ENCODE measurements at regions not wholly inside any gene's neighbourhood (a gene's known extent, or its start where the extent isn't known, plus 50 kb on each side); places are given as distances from the start of the nearest gene placed in this dataset.

DNA sequence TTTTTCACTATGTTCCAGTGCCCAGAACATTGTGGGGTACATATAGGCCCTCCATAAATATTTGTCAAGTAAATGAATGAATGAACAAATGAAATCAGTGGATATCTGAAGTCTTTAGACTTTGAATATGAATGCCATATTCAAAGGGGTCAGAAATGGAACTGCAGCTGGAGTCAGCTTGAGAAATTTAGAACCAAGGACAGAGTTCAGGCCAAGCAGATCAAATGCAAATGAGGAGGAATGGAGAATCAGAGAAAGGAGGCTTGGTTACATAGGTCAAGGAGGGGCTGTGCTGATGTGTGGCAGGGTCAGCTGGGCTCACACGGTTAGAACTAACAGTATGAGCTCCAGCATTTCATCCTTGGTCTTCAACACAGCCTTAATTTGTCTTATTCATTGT is 104.0 kb upstream of the SEL1L start:
- H3K27ac Mint-ChIP-seq = no peak overlapping the region
- Histone ChIP-seq H3K27me3 (replicated peaks in 1 of 2; ENCODE audit: control insufficient read depth in 2 of 2, extremely low read depth in 1 of 2, insufficient read depth in 2 of 2, low read length in 1 of 2) (peaks cover 0 to 2% of the 10 kb centered on the region in 2 experiments), H3K4me1 (ENCODE audit: control insufficient read depth in 1 of 2, extremely low read depth in 1 of 2, insufficient read depth in 2 of 2, low read length in 2 of 2) (no peaks in the 10 kb centered on the region), H3K4me3 (ENCODE audit: control insufficient read depth in 1 of 2, extremely low read depth in 1 of 2, low read length in 1 of 2) (no peak overlapping the region), H3K36me3 (ENCODE audit: control insufficient read depth in 2 of 2, extremely low read depth in 1 of 2, insufficient read depth in 1 of 2, low read length in 1 of 2) (no peaks in the 10 kb centered on the region), H3K27ac (ENCODE audit: low read length) (no peak overlapping the region), H3K9me3 (no peaks in the 10 kb centered on the region)
- ChIA-PET CTCF (no interaction called here), POLR2A (no interaction called here)
- no peaks in the 10 kb centered on the region for H3K9me3 Mint-ChIP-seq
- no peak for ATAC-seq (replicated peaks in 1 of 4)
- H3K4me1 Mint-ChIP-seq = no peaks in the 10 kb centered on the region
- no peaks in the 10 kb centered on the region for H3K36me3 Mint-ChIP-seq
- WGBS (ENCODE audit: insufficient coverage) = no CpG with 5 or more reads among the region's 1 CpG
- H3K4me3 Mint-ChIP-seq = no peak overlapping the region
- peaks cover 0 to 2% of the 10 kb centered on the region in 2 donors for H3K27me3 Mint-ChIP-seq
- no peak for DNase-seq

GRCh38 chr14:81638656-81639280 is 105.1 kb upstream of the SEL1L start:
- no peak for ATAC-seq (replicated peaks in 1 of 4)
- no CpG with 5 or more reads among the region's 3 CpGs for WGBS (ENCODE audit: insufficient coverage)
- H3K4me3 ChIP-seq (ENCODE audit: control insufficient read depth in 1 of 2, extremely low read depth in 1 of 2, low read length in 1 of 2) = no peak overlapping the region
- Mint-ChIP-seq H3K27me3 (peaks cover 3 to 4% of the 10 kb centered on the region in 2 donors), H3K4me3 (no peak overlapping the region), H3K9me3 (no peaks in the 10 kb centered on the region), H3K36me3 (no peaks in the 10 kb centered on the region), H3K4me1 (no peaks in the 10 kb centered on the region), H3K27ac (no peak overlapping the region)
- DNase-seq = no peak
- CTCF ChIA-PET = no interaction called here
- POLR2A ChIA-PET = interaction anchor here in 1 of 2 donors (0.6 kb wide), 1 partner anchor 30 kb away, joined by 3 read pairs; no protein-coding TSS in a partner anchor
- no peak overlapping the region for H3K27ac ChIP-seq (ENCODE audit: low read length)
- H3K9me3 ChIP-seq = no peaks in the 10 kb centered on the region
- H3K27me3 ChIP-seq (replicated peaks in 1 of 2; ENCODE audit: control insufficient read depth in 2 of 2, extremely low read depth in 1 of 2, insufficient read depth in 2 of 2, low read length in 1 of 2) = peaks cover 0 to 2% of the 10 kb centered on the region in 2 experiments
- H3K4me1 ChIP-seq (ENCODE audit: control insufficient read depth in 1 of 2, extremely low read depth in 1 of 2, insufficient read depth in 2 of 2, low read length in 2 of 2) = no peaks in the 10 kb centered on the region
- H3K36me3 ChIP-seq (ENCODE audit: control insufficient read depth in 2 of 2, extremely low read depth in 1 of 2, insufficient read depth in 1 of 2, low read length in 1 of 2) = no peaks in the 10 kb centered on the region

GRCh38 chr14:81653626-81654025 is 120.0 kb upstream of the SEL1L start:
- Histone ChIP-seq H3K4me1 (ENCODE audit: control insufficient read depth in 1 of 2, extremely low read depth in 1 of 2, insufficient read depth in 2 of 2, low read length in 2 of 2) (no peaks in the 10 kb centered on the region), H3K4me3 (ENCODE audit: control insufficient read depth in 1 of 2, extremely low read depth in 1 of 2, low read length in 1 of 2) (no peak overlapping the region), H3K36me3 (ENCODE audit: control insufficient read depth in 2 of 2, extremely low read depth in 1 of 2, insufficient read depth in 1 of 2, low read length in 1 of 2) (no peaks in the 10 kb centered on the region), H3K27ac (ENCODE audit: low read length) (no peak overlapping the region), H3K27me3 (replicated peaks in 1 of 2; ENCODE audit: control insufficient read depth in 2 of 2, extremely low read depth in 1 of 2, insufficient read depth in 2 of 2, low read length in 1 of 2) (peaks cover 0 to 3% of the 10 kb centered on the region in 2 experiments), H3K9me3 (no peaks in the 10 kb centered on the region)
- Mint-ChIP-seq H3K4me1 (no peaks in the 10 kb centered on the region), H3K27ac (no peak overlapping the region), H3K36me3 (no peaks in the 10 kb centered on the region), H3K9me3 (peaks cover 3 to 11% (median 4%) of the 10 kb centered on the region in 3 donors), H3K4me3 (no peak overlapping the region), H3K27me3 (peaks cover 0 to 6% of the 10 kb centered on the region in 2 donors)
- DNase-seq = no peak
- WGBS (ENCODE audit: insufficient coverage) = 66% methylated on average over 2 of the region's 2 CpGs
- no peak for ATAC-seq (replicated peaks in 1 of 4)
- ChIA-PET POLR2A (no interaction called here), CTCF (no interaction called here)

- no peak overlapping the region for H3K27ac ChIP-seq (ENCODE audit: low read length)
- H3K9me3 ChIP-seq = no peaks in the 10 kb centered on the region
- CTCF ChIA-PET = no interaction called here
- H3K36me3 Mint-ChIP-seq = no peaks in the 10 kb centered on the region
- H3K27me3 Mint-ChIP-seq = peaks cover 0 to 6% of the 10 kb centered on the region in 2 donors
- peaks cover 3 to 11% (median 4%) of the 10 kb centered on the region in 3 donors for H3K9me3 Mint-ChIP-seq
- H3K4me3 Mint-ChIP-seq = no peak overlapping the region
- no peaks in the 10 kb centered on the region for H3K4me1 ChIP-seq (ENCODE audit: control insufficient read depth in 1 of 2, extremely low read depth in 1 of 2, insufficient read depth in 2 of 2, low read length in 2 of 2)
- H3K36me3 ChIP-seq (ENCODE audit: control insufficient read depth in 2 of 2, extremely low read depth in 1 of 2, insufficient read depth in 1 of 2, low read length in 1 of 2) = no peaks in the 10 kb centered on the region
- peaks cover 0 to 3% of the 10 kb centered on the region in 2 experiments for H3K27me3 ChIP-seq (replicated peaks in 1 of 2; ENCODE audit: control insufficient read depth in 2 of 2, extremely low read depth in 1 of 2, insufficient read depth in 2 of 2, low read length in 1 of 2)
- DNase-seq (no peak), ATAC-seq (replicated peaks in 1 of 4) (no peak)
- H3K27ac Mint-ChIP-seq = no peak overlapping the region
- H3K4me3 ChIP-seq (ENCODE audit: control insufficient read depth in 1 of 2, extremely low read depth in 1 of 2, low read length in 1 of 2) = no peak overlapping the region
- no peaks in the 10 kb centered on the region for H3K4me1 Mint-ChIP-seq
- POLR2A ChIA-PET = interaction anchor here in 1 of 2 donors (0.6 kb wide), 1 partner anchor 1238 kb away, joined by 8 read pairs; no protein-coding TSS in a partner anchor
- 44% methylated on average over 3 of the region's 6 CpGs for WGBS (ENCODE audit: insufficient coverage)
Observed at GRCh38 chr14:81655423-81656314, 122.0 kb upstream of the SEL1L start.

DNA sequence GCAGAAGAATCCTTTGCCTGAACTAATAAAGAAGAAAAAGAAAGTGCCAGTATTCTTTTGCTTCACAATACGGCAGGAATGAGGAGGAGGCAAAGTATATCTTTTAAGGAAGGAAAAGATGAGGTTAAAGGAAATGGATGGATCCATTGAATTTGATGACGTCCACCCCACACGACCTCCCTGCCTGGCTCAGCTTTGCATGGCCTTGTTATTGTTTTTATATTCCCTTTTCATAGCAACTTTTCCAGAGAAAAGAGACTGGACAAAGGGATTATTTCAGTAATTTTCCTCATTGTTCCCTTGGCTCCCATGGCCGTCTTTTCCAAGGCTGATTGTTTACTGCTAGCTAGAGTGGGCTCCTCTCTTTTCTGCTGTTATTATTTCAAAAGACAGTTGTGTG is 123.2 kb upstream of the SEL1L start:
- WGBS (ENCODE audit: insufficient coverage) = 100% methylated on average over 1 of the region's 4 CpGs
- Histone ChIP-seq H3K4me3 (ENCODE audit: control insufficient read depth in 1 of 2, extremely low read depth in 1 of 2, low read length in 1 of 2) (no peak overlapping the region), H3K27ac (ENCODE audit: low read length) (no peak overlapping the region), H3K36me3 (ENCODE audit: control insufficient read depth in 2 of 2, extremely low read depth in 1 of 2, insufficient read depth in 1 of 2, low read length in 1 of 2) (no peaks in the 10 kb centered on the region), H3K27me3 (replicated peaks in 1 of 2; ENCODE audit: control insufficient read depth in 2 of 2, extremely low read depth in 1 of 2, insufficient read depth in 2 of 2, low read length in 1 of 2) (no peaks in the 10 kb centered on the region), H3K4me1 (ENCODE audit: control insufficient read depth in 1 of 2, extremely low read depth in 1 of 2, insufficient read depth in 2 of 2, low read length in 2 of 2) (no peaks in the 10 kb centered on the region), H3K9me3 (no peaks in the 10 kb centered on the region)
- peaks cover 1 to 6% of the 10 kb centered on the region in 2 donors for H3K27me3 Mint-ChIP-seq
- no peak overlapping the region for H3K4me3 Mint-ChIP-seq
- H3K4me1 Mint-ChIP-seq = no peaks in the 10 kb centered on the region
- ATAC-seq (replicated peaks in 1 of 4) (no peak), DNase-seq (no peak)
- peaks cover 3 to 11% (median 4%) of the 10 kb centered on the region in 3 donors for H3K9me3 Mint-ChIP-seq
- POLR2A ChIA-PET = no interaction called here
- CTCF ChIA-PET = no interaction called here
- no peaks in the 10 kb centered on the region for H3K36me3 Mint-ChIP-seq
- H3K27ac Mint-ChIP-seq = no peak overlapping the region

GRCh38 chr14:81662066-81662465 is 128.4 kb upstream of the SEL1L start:
- Mint-ChIP-seq H3K4me3 (no peak overlapping the region), H3K27ac (no peak overlapping the region), H3K4me1 (no peaks in the 10 kb centered on the region), H3K36me3 (no peaks in the 10 kb centered on the region), H3K27me3 (peaks cover 1 to 3% of the 10 kb centered on the region in 2 donors), H3K9me3 (peaks cover 0 to 2% (median 0%) of the 10 kb centered on the region in 3 donors)
- Histone ChIP-seq H3K27me3 (replicated peaks in 1 of 2; ENCODE audit: control insufficient read depth in 2 of 2, extremely low read depth in 1 of 2, insufficient read depth in 2 of 2, low read length in 1 of 2) (no peaks in the 10 kb centered on the region), H3K4me1 (ENCODE audit: control insufficient read depth in 1 of 2, extremely low read depth in 1 of 2, insufficient read depth in 2 of 2, low read length in 2 of 2) (no peaks in the 10 kb centered on the region), H3K4me3 (ENCODE audit: control insufficient read depth in 1 of 2, extremely low read depth in 1 of 2, low read length in 1 of 2) (no peak overlapping the region), H3K9me3 (no peaks in the 10 kb centered on the region), H3K27ac (ENCODE audit: low read length) (no peak overlapping the region), H3K36me3 (ENCODE audit: control insufficient read depth in 2 of 2, extremely low read depth in 1 of 2, insufficient read depth in 1 of 2, low read length in 1 of 2) (no peaks in the 10 kb centered on the region)
- WGBS (ENCODE audit: insufficient coverage) = 55% methylated on average over 4 of the region's 5 CpGs
- DNase-seq (no peak), ATAC-seq (replicated peaks in 1 of 4) (no peak)
- CTCF ChIA-PET = no interaction called here
- POLR2A ChIA-PET = no interaction called here
